Femur (tissue), 1 donor: ENCODE measurements at regions not wholly inside any gene's neighbourhood (a gene's known extent, or its start where the extent isn't known, plus 50 kb on each side); places are given as distances from the start of the nearest gene placed in this dataset.
"Not testable (repeated sequence)": the region's sequence is repeated elsewhere in the genome, so short reads cannot be mapped to it uniquely, and the experiment has no call there.

Source experiments
- DNase-seq: peaks from one replicate; pipeline ENCODE4 v3.0.0-alpha.2; 2017

- no peak for DNase-seq
Observed at GRCh38 chr4:32662803-32663202, 1942.6 kb downstream of the PCDH7 start.

GRCh38 chr4:32672359-32672758 lies 1952.2 kb downstream of the PCDH7 start:
- DNase-seq = no peak

GRCh38 chr4:32680946-32681345 lies 1960.8 kb downstream of the PCDH7 start:
- no peak for DNase-seq

GRCh38 chr4:32684160-32684559 lies 1964.0 kb downstream of the PCDH7 start:
- no peak for DNase-seq

- DNase-seq = no peak
Observed at GRCh38 chr4:32686123-32686522, 1966.0 kb downstream of the PCDH7 start.

- DNase-seq = no peak
Observed at GRCh38 chr4:32689518-32689917, 1969.3 kb downstream of the PCDH7 start.

GRCh38 chr4:32697281-32697814 lies 1977.2 kb downstream of the PCDH7 start:
- no peak for DNase-seq

- DNase-seq = no peak
Observed at GRCh38 chr4:32700838-32701237, 1980.7 kb downstream of the PCDH7 start.

GRCh38 chr4:32706893-32707292 lies 1986.7 kb downstream of the PCDH7 start:
- no peak for DNase-seq

GRCh38 chr4:32716090-32716620 lies 1996.0 kb downstream of the PCDH7 start:
- DNase-seq = not testable (repeated sequence)

GRCh38 chr4:32735856-32736590 lies 2015.9 kb downstream of the PCDH7 start:
- DNase-seq = no peak

GRCh38 chr4:32744211-32744610 lies 2024.0 kb downstream of the PCDH7 start:
- no peak for DNase-seq

GRCh38 chr4:32745351-32745750 lies 2025.2 kb downstream of the PCDH7 start:
- no peak for DNase-seq

- no peak for DNase-seq
Observed at GRCh38 chr4:32748061-32748460, 2027.9 kb downstream of the PCDH7 start.

- no peak for DNase-seq
Observed at GRCh38 chr4:32748498-32748897, 2028.3 kb downstream of the PCDH7 start.

GRCh38 chr4:32752962-32753361 lies 2032.8 kb downstream of the PCDH7 start:
- DNase-seq = no peak

GRCh38 chr4:32768664-32769389 lies 2048.7 kb downstream of the PCDH7 start:
- no peak for DNase-seq

GRCh38 chr4:32771491-32771890 lies 2051.3 kb downstream of the PCDH7 start:
- no peak for DNase-seq

- DNase-seq = no peak
Observed at GRCh38 chr4:32775049-32775448, 2054.9 kb downstream of the PCDH7 start.

GRCh38 chr4:32776435-32777203 lies 2056.4 kb downstream of the PCDH7 start:
- no peak for DNase-seq

- DNase-seq = no peak
Observed at GRCh38 chr4:32778025-32778424, 2057.9 kb downstream of the PCDH7 start.

GRCh38 chr4:32778938-32779337 lies 2058.8 kb downstream of the PCDH7 start:
- DNase-seq = no peak

- DNase-seq = no peak
Observed at GRCh38 chr4:32789026-32789608, 2068.9 kb downstream of the PCDH7 start.
